HUES6 (cell line): ENCODE measurements at regions not wholly inside any gene's neighbourhood (a gene's known extent, or its start where the extent isn't known, plus 50 kb on each side); places are given as distances from the start of the nearest gene placed in this dataset.

ENCODE experiments used
- H3K27ac ChIP-seq: 2 replicates; pipeline ENCODE4 v1.7.0; 2013; ENCODE audit warnings: low read depth, mild to moderate bottlenecking, low read length, inconsistent platforms
- H3K27me3 ChIP-seq: 2 replicates; pipeline ENCODE4 v1.6.1; 2013; ENCODE audit warnings: low read length; ENCODE audit not compliant: control insufficient read depth, insufficient read depth
- H3K36me3 ChIP-seq: 2 replicates; pipeline ENCODE4 v1.6.1; 2013; ENCODE audit warnings: low read length; ENCODE audit not compliant: control insufficient read depth, insufficient read depth
- H3K4me1 ChIP-seq: 2 replicates; pipeline ENCODE4 v1.6.1; 2013; ENCODE audit warnings: low read length; ENCODE audit not compliant: control insufficient read depth, insufficient read depth
- H3K4me3 ChIP-seq: 2 replicates; pipeline ENCODE4 v1.5.1; 2013; ENCODE audit warnings: low read depth, low read length
- H3K9ac ChIP-seq: one replicate; pipeline ENCODE4 v1.6.1; 2013; ENCODE audit warnings: mild to moderate bottlenecking, low read length
- H3K9me3 ChIP-seq: 2 replicates; pipeline ENCODE4 v1.6.1; 2013; ENCODE audit warnings: low read depth, low read length; ENCODE audit not compliant: control insufficient read depth, insufficient read depth

GRCh38 chr2:105179469-105180372 lies 61.8 kb upstream of the GPR45 start:
- Histone ChIP-seq H3K36me3 (no peaks in the 10 kb centered on the region), H3K4me3 (no peak overlapping the region), H3K4me1 (peaks cover 37% of the 10 kb centered on the region), H3K27me3 (peaks cover 39% of the 10 kb centered on the region), H3K9ac (no peak overlapping the region), H3K27ac (no peak overlapping the region), H3K9me3 (no peaks in the 10 kb centered on the region)

- H3K27me3 ChIP-seq: peaks cover 34% of the 10 kb centered on the region
- H3K9ac ChIP-seq: no peak overlapping the region
- peaks cover 34% of the 10 kb centered on the region for H3K4me1 ChIP-seq
- no peak overlapping the region for H3K4me3 ChIP-seq
- no peaks in the 10 kb centered on the region for H3K9me3 ChIP-seq
- no peak overlapping the region for H3K27ac ChIP-seq
- no peaks in the 10 kb centered on the region for H3K36me3 ChIP-seq
Observed at GRCh38 chr2:105180491-105180972, 61.0 kb upstream of the GPR45 start.

GRCh38 chr2:105181282-105181681 lies 60.3 kb upstream of the GPR45 start:
- H3K9me3 ChIP-seq: no peaks in the 10 kb centered on the region
- H3K36me3 ChIP-seq: no peaks in the 10 kb centered on the region
- peaks cover 33% of the 10 kb centered on the region for H3K4me1 ChIP-seq
- peaks cover 26% of the 10 kb centered on the region for H3K27me3 ChIP-seq
- H3K27ac ChIP-seq: no peak overlapping the region
- H3K9ac ChIP-seq: no peak overlapping the region
- no peak overlapping the region for H3K4me3 ChIP-seq

- H3K9me3 ChIP-seq: no peaks in the 10 kb centered on the region
- peaks cover 2% of the 10 kb centered on the region for H3K27me3 ChIP-seq
- H3K36me3 ChIP-seq: no peaks in the 10 kb centered on the region
- H3K4me1 ChIP-seq: peaks cover 22% of the 10 kb centered on the region
- no peak overlapping the region for H3K27ac ChIP-seq
- H3K9ac ChIP-seq: no peak overlapping the region
- H3K4me3 ChIP-seq: no peak overlapping the region
Observed at GRCh38 chr2:105183555-105184323, 57.8 kb upstream of the GPR45 start.

- H3K27ac ChIP-seq: no peak overlapping the region
- no peak overlapping the region for H3K9ac ChIP-seq
- H3K4me3 ChIP-seq: no peak overlapping the region
- H3K9me3 ChIP-seq: peaks cover 7% of the 10 kb centered on the region; the same call in 1 of the 2 replicates
- H3K36me3 ChIP-seq: no peaks in the 10 kb centered on the region
- peaks cover 22% of the 10 kb centered on the region for H3K4me1 ChIP-seq
- H3K27me3 ChIP-seq: no peaks in the 10 kb centered on the region; the same call in 1 of the 2 replicates
Observed at GRCh38 chr2:105184420-105184819, 57.1 kb upstream of the GPR45 start.

GRCh38 chr2:105186967-105187498 lies 54.5 kb upstream of the GPR45 start:
- H3K9ac ChIP-seq: no peak overlapping the region
- no peaks in the 10 kb centered on the region for H3K36me3 ChIP-seq
- no peak overlapping the region for H3K27ac ChIP-seq
- H3K27me3 ChIP-seq: no peaks in the 10 kb centered on the region
- H3K4me3 ChIP-seq: no peak overlapping the region
- peaks cover 16% of the 10 kb centered on the region for H3K9me3 ChIP-seq
- H3K4me1 ChIP-seq: peaks cover 8% of the 10 kb centered on the region; the same call in 1 of the 2 replicates

GRCh38 chr2:105187531-105187930 lies 54.0 kb upstream of the GPR45 start:
- no peak overlapping the region for H3K27ac ChIP-seq
- peaks cover 16% of the 10 kb centered on the region for H3K9me3 ChIP-seq
- H3K36me3 ChIP-seq: no peaks in the 10 kb centered on the region
- H3K9ac ChIP-seq: no peak overlapping the region
- no peak overlapping the region for H3K4me3 ChIP-seq
- peaks cover 8% of the 10 kb centered on the region; the same call in 1 of the 2 replicates for H3K4me1 ChIP-seq
- H3K27me3 ChIP-seq: no peaks in the 10 kb centered on the region

GRCh38 chr2:105188343-105188742 lies 53.2 kb upstream of the GPR45 start:
- Histone ChIP-seq H3K4me1 (peaks cover 8% of the 10 kb centered on the region; the same call in 1 of the 2 replicates), H3K27me3 (no peaks in the 10 kb centered on the region), H3K9ac (no peak overlapping the region), H3K36me3 (no peaks in the 10 kb centered on the region), H3K9me3 (peaks cover 16% of the 10 kb centered on the region), H3K27ac (no peak overlapping the region), H3K4me3 (no peak overlapping the region)
